ENCODE measurements at regions not wholly inside any gene's neighbourhood (a gene's known extent, or its start where the extent isn't known, plus 50 kb on each side); places are given as distances from the start of the nearest gene placed in this dataset.
A peak's percentile ranks its signal among the peaks of the same experiment; 100 is the strongest.

- no peak for DNase-seq
- Histone ChIP-seq H3K4me3 (no peak overlapping the region), H3K4me1 (peaks cover 0 to 5% (median 0%) of the 10 kb centered on the region in 4 donors), H3K27ac (no peak overlapping the region), H3K27me3 (no peaks in the 10 kb centered on the region), H3K36me3 (no peaks in the 10 kb centered on the region), H3K9me3 (no peaks in the 10 kb centered on the region)
- TF ChIP-seq CTCF (IDR thresholded peaks at IDR 0.05) (no peak), POLR2A (IDR thresholded peaks at IDR 0.05) (no peak)
Measured at GRCh38 chr6:166776571-166776970, 149.5 kb upstream of the RPS6KA2 start.

- Histone ChIP-seq H3K4me1 (peaks cover 0 to 5% (median 0%) of the 10 kb centered on the region in 4 donors), H3K4me3 (no peak overlapping the region), H3K27me3 (no peaks in the 10 kb centered on the region), H3K36me3 (no peaks in the 10 kb centered on the region), H3K9me3 (no peaks in the 10 kb centered on the region), H3K27ac (no peak overlapping the region)
- TF ChIP-seq POLR2A (IDR thresholded peaks at IDR 0.05) (no peak), CTCF (IDR thresholded peaks at IDR 0.05) (no peak)
- DNase-seq, result no peak
Measured at GRCh38 chr6:166775923-166776220, 148.8 kb upstream of the RPS6KA2 start.

GRCh38 chr6:166775180-166775922 lies 148.3 kb upstream of the RPS6KA2 start:
- TF ChIP-seq CTCF (IDR thresholded peaks at IDR 0.05), result peak; percentile 57 to 92 (median 68)
- TF ChIP-seq POLR2A (IDR thresholded peaks at IDR 0.05), result no peak
- H3K9me3 ChIP-seq, result no peaks in the 10 kb centered on the region
- H3K27me3 ChIP-seq, result no peaks in the 10 kb centered on the region
- peak in 2 of 3 donors; percentile 55 to 84 for DNase-seq
- no peaks in the 10 kb centered on the region for H3K36me3 ChIP-seq
- H3K4me1 ChIP-seq, result peaks cover 0 to 5% (median 0%) of the 10 kb centered on the region in 4 donors
- H3K27ac ChIP-seq, result no peak overlapping the region
- H3K4me3 ChIP-seq, result no peak overlapping the region

- Histone ChIP-seq H3K9me3 (no peaks in the 10 kb centered on the region), H3K4me3 (no peak overlapping the region), H3K27me3 (no peaks in the 10 kb centered on the region), H3K4me1 (peaks cover 0 to 5% (median 0%) of the 10 kb centered on the region in 4 donors), H3K27ac (no peak overlapping the region), H3K36me3 (no peaks in the 10 kb centered on the region)
- no peak for DNase-seq
- TF ChIP-seq CTCF (IDR thresholded peaks at IDR 0.05) (no peak), POLR2A (IDR thresholded peaks at IDR 0.05) (no peak)
Measured at GRCh38 chr6:166774770-166775169, 147.7 kb upstream of the RPS6KA2 start.

GRCh38 chr6:166774292-166774691 lies 147.2 kb upstream of the RPS6KA2 start:
- no peak overlapping the region for H3K27ac ChIP-seq
- H3K36me3 ChIP-seq, result no peaks in the 10 kb centered on the region
- no peak for TF ChIP-seq POLR2A (IDR thresholded peaks at IDR 0.05)
- TF ChIP-seq CTCF (IDR thresholded peaks at IDR 0.05), result no peak
- no peaks in the 10 kb centered on the region for H3K9me3 ChIP-seq
- no peak overlapping the region for H3K4me3 ChIP-seq
- peaks cover 0 to 5% (median 0%) of the 10 kb centered on the region in 4 donors for H3K4me1 ChIP-seq
- DNase-seq, result no peak
- H3K27me3 ChIP-seq, result no peaks in the 10 kb centered on the region
